Effector memory CD4-positive, alpha-beta T cell (primary cell): ENCODE measurements at regions not wholly inside any gene's neighbourhood (a gene's known extent, or its start where the extent isn't known, plus 50 kb on each side); places are given as distances from the start of the nearest gene placed in this dataset.

Experiments
- DNase-seq, 3 donors: peaks; one replicate each; pipeline ENCODE4 v3.0.0-alpha.2; 2020
- H3K27ac ChIP-seq: 2 replicates; pipeline ENCODE4 v1.7.0; 2013; ENCODE audit warnings: mild to moderate bottlenecking, low read length, moderate library complexity; ENCODE audit not compliant: insufficient read depth, poor library complexity, severe bottlenecking
- H3K27me3 ChIP-seq: replicated peaks from 2 replicates; pipeline ENCODE4 v1.7.0; 2013; ENCODE audit warnings: mild to moderate bottlenecking, low read length; ENCODE audit not compliant: insufficient read depth, control insufficient read depth, poor library complexity, severe bottlenecking
- H3K36me3 ChIP-seq: 2 replicates; pipeline ENCODE4 v1.7.0; 2013; ENCODE audit warnings: mild to moderate bottlenecking, low read length, moderate library complexity; ENCODE audit not compliant: control insufficient read depth, insufficient read depth
- H3K4me1 ChIP-seq: 2 replicates; pipeline ENCODE4 v1.7.0; 2013; ENCODE audit warnings: low read length, mild to moderate bottlenecking; ENCODE audit not compliant: control insufficient read depth, insufficient read depth, poor library complexity, severe bottlenecking
- H3K4me3 ChIP-seq: 2 replicates; pipeline ENCODE4 v1.7.0; 2013; ENCODE audit warnings: low read length, low read depth, mild to moderate bottlenecking; ENCODE audit not compliant: insufficient read depth, poor library complexity, severe bottlenecking
- H3K9me3 ChIP-seq: 2 replicates; pipeline ENCODE4 v1.7.0; 2013; ENCODE audit warnings: mild to moderate bottlenecking, low read length, moderate library complexity; ENCODE audit not compliant: control insufficient read depth

- no peak for DNase-seq
- no peaks in the 10 kb centered on the region for H3K27me3 ChIP-seq
- no peaks in the 10 kb centered on the region for H3K36me3 ChIP-seq
- no peaks in the 10 kb centered on the region for H3K4me1 ChIP-seq
- H3K27ac ChIP-seq = no peak overlapping the region
- H3K4me3 ChIP-seq = no peak overlapping the region
- H3K9me3 ChIP-seq = no peaks in the 10 kb centered on the region
Measured at GRCh38 chr2:146527166-146527565, 1317.7 kb upstream of the ACVR2A start.

DNA sequence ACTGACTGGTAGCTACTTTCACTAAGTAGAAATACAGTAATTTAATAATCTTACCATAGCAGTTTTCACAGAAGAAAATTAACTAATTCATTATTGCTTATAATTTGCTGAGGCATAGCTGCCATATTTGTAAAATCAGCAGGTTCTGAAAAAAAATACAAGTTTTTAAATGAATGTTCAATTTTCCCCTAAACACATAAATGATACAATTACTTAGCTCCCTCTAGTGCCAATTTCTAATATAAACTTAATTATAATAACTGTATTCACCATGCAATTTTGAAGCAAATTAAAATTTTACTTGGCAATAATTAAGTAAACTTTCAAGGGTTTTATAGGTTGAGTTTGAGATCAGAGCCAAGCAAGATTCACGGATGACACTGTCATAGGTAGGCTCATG, 1321.6 kb upstream of the ACVR2A start:
- H3K4me1 ChIP-seq = no peaks in the 10 kb centered on the region
- no peak for DNase-seq
- no peaks in the 10 kb centered on the region for H3K36me3 ChIP-seq
- H3K27ac ChIP-seq = no peak overlapping the region
- no peaks in the 10 kb centered on the region for H3K27me3 ChIP-seq
- no peak overlapping the region for H3K4me3 ChIP-seq
- H3K9me3 ChIP-seq = no peaks in the 10 kb centered on the region

DNA sequence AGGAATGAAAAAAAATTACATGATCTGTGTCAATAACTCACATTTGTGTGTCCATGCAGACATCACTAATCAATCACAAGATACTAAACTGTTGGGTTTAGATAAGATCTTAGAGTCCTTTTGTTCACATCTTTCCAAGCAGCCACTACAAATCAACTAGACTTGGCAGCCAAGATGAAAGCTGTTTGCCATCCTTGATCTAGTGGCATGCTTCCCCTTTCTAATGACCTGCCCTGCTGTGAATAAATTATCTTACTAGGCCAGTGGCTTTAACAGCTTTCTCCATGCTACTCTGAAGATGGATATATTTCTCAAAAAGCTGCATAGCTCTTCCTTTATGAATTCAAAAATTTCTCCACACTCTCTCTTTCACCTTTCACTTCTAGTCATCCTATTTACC, 1338.0 kb upstream of the ACVR2A start:
- Histone ChIP-seq H3K27me3 (no peaks in the 10 kb centered on the region), H3K9me3 (no peaks in the 10 kb centered on the region), H3K36me3 (no peaks in the 10 kb centered on the region), H3K27ac (no peak overlapping the region), H3K4me1 (no peaks in the 10 kb centered on the region), H3K4me3 (no peak overlapping the region)
- DNase-seq = no peak

DNA sequence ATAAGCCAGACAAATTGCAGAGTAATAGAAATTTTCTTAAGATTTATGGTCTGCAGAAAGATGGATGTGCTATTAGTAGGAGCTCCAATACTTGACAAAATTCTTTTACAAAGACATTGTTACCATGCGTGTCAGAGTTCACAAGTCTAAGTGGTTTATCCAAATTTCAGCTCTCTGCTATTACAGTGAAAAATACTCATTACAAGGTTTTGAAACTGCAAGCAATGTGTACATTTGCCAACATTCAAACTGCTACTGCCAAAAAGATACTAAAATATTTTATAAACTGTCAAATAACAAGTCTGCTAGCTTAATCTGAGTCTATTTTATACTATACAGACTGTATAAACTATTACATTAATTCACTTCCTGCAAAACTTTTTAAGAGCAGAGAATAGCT, 1341.5 kb upstream of the ACVR2A start:
- no peak overlapping the region for H3K4me3 ChIP-seq
- H3K36me3 ChIP-seq = no peaks in the 10 kb centered on the region
- no peaks in the 10 kb centered on the region for H3K4me1 ChIP-seq
- H3K27me3 ChIP-seq = no peaks in the 10 kb centered on the region
- no peak for DNase-seq
- no peaks in the 10 kb centered on the region for H3K9me3 ChIP-seq
- H3K27ac ChIP-seq = no peak overlapping the region

GRCh38 chr2:146496248-146496647, 1348.6 kb upstream of the ACVR2A start:
- no peak overlapping the region for H3K27ac ChIP-seq

DNA sequence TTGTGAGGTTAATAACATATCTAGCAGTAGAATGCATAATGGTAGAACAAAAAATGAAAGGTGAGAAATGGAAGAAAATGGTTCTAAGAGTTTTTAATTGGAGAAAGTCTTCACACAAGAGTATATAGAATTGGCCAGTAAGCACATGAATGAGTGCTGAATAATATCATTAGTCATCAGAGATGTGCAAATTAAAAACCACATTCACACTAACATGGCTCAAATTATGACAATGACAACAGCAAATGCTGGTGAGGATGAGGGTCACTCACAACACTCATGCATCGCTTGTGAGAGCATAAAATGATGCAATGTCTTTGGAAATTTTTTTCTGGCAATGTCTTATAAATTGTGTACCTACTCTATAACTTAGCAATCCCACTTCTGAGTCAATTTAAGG, 1355.4 kb upstream of the ACVR2A start:
- DNase-seq = no peak
- H3K4me1 ChIP-seq = no peaks in the 10 kb centered on the region
- H3K4me3 ChIP-seq = no peak overlapping the region
- no peak overlapping the region for H3K27ac ChIP-seq
- H3K36me3 ChIP-seq = no peaks in the 10 kb centered on the region
- H3K9me3 ChIP-seq = no peaks in the 10 kb centered on the region
- H3K27me3 ChIP-seq = no peaks in the 10 kb centered on the region

More at GRCh38 chr2:146496248-146496647, 1348.6 kb upstream of the ACVR2A start:
- DNase-seq = no peak
- no peaks in the 10 kb centered on the region for H3K9me3 ChIP-seq
- no peaks in the 10 kb centered on the region for H3K36me3 ChIP-seq
- H3K4me3 ChIP-seq = no peak overlapping the region
- no peaks in the 10 kb centered on the region for H3K27me3 ChIP-seq
- H3K4me1 ChIP-seq = no peaks in the 10 kb centered on the region

DNA sequence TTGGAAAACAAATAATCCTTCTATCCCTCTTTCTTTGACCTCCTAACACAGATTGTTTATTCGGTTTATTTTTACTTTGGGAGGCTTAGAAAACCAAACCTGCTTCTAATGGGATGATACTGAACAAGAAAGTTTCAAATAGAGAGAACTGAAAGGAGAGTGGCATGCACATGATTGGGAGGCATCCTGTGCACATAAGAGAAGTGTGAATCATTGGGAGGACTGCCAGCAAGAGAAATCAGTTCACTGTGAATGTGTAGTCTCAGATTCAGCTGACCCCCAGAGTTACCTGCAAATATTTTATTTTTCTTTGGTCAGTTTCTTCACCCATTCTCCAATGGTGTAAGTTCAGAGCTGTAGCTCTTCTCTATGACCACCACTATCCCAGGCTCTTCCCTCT, 1363.2 kb upstream of the ACVR2A start:
- no peaks in the 10 kb centered on the region for H3K27me3 ChIP-seq
- DNase-seq = no peak
- H3K36me3 ChIP-seq = no peaks in the 10 kb centered on the region
- H3K27ac ChIP-seq = no peak overlapping the region
- no peak overlapping the region for H3K4me3 ChIP-seq
- no peaks in the 10 kb centered on the region for H3K4me1 ChIP-seq
- H3K9me3 ChIP-seq = no peaks in the 10 kb centered on the region

GRCh38 chr2:146477383-146477782, 1367.4 kb upstream of the ACVR2A start:
- no peak for DNase-seq
- Histone ChIP-seq H3K4me3 (no peak overlapping the region), H3K4me1 (no peaks in the 10 kb centered on the region), H3K9me3 (no peaks in the 10 kb centered on the region), H3K36me3 (no peaks in the 10 kb centered on the region), H3K27me3 (no peaks in the 10 kb centered on the region), H3K27ac (no peak overlapping the region)

- no peak for DNase-seq
- Histone ChIP-seq H3K27ac (no peak overlapping the region), H3K36me3 (no peaks in the 10 kb centered on the region), H3K27me3 (no peaks in the 10 kb centered on the region), H3K9me3 (no peaks in the 10 kb centered on the region), H3K4me3 (no peak overlapping the region), H3K4me1 (no peaks in the 10 kb centered on the region)
Measured at GRCh38 chr2:146468578-146468977, 1376.3 kb upstream of the ACVR2A start.

- H3K9me3 ChIP-seq = no peaks in the 10 kb centered on the region
- H3K4me3 ChIP-seq = no peak overlapping the region
- no peak for DNase-seq
- no peaks in the 10 kb centered on the region for H3K36me3 ChIP-seq
- no peak overlapping the region for H3K27ac ChIP-seq
- H3K27me3 ChIP-seq = no peaks in the 10 kb centered on the region
- no peaks in the 10 kb centered on the region for H3K4me1 ChIP-seq
Measured at GRCh38 chr2:146467425-146467824, 1377.4 kb upstream of the ACVR2A start.

- Histone ChIP-seq H3K27ac (no peak overlapping the region), H3K9me3 (no peaks in the 10 kb centered on the region), H3K36me3 (no peaks in the 10 kb centered on the region), H3K4me1 (no peaks in the 10 kb centered on the region), H3K4me3 (no peak overlapping the region), H3K27me3 (no peaks in the 10 kb centered on the region)
- no peak for DNase-seq
Measured at GRCh38 chr2:146465460-146465859, 1379.4 kb upstream of the ACVR2A start.
